ENCODE measurements at regions not wholly inside any gene's neighbourhood (a gene's known extent, or its start where the extent isn't known, plus 50 kb on each side); places are given as distances from the start of the nearest gene placed in this dataset.
"Not testable (repeated sequence)": the region's sequence is repeated elsewhere in the genome, so short reads cannot be mapped to it uniquely, and the experiment has no call there.

GRCh38 chr16:73408716-73409115 is 360.8 kb upstream of the ZFHX3 start:
- Histone ChIP-seq H3K4me1 (ENCODE audit: control insufficient read depth, insufficient read depth, low read length) (peaks cover 2% of the 10 kb centered on the region), H3K4me3 (ENCODE audit: low read length in 2 of 2) (no peak overlapping the region), H3K9me3 (ENCODE audit: control insufficient read depth in 2 of 2, low read length in 2 of 2) (no peaks in the 10 kb centered on the region), H3K27me3 (ENCODE audit: control insufficient read depth in 1 of 2, insufficient read depth in 2 of 2, low read length in 2 of 2) (peaks cover 0 to 3% of the 10 kb centered on the region in 2 donors), H3K9ac (ENCODE audit: low read length in 2 of 2) (no peak overlapping the region), H3K36me3 (ENCODE audit: control insufficient read depth in 2 of 2, insufficient read depth in 2 of 2, low read length in 2 of 2) (no peaks in the 10 kb centered on the region), H3K27ac (ENCODE audit: low read length) (no peak overlapping the region)

- no peaks in the 10 kb centered on the region for H3K36me3 ChIP-seq (ENCODE audit: control insufficient read depth in 2 of 2, insufficient read depth in 2 of 2, low read length in 2 of 2)
- H3K27me3 ChIP-seq (ENCODE audit: control insufficient read depth in 1 of 2, insufficient read depth in 2 of 2, low read length in 2 of 2): peaks cover 0 to 3% of the 10 kb centered on the region in 2 donors
- no peaks in the 10 kb centered on the region for H3K9me3 ChIP-seq (ENCODE audit: control insufficient read depth in 2 of 2, low read length in 2 of 2)
- H3K4me1 ChIP-seq (ENCODE audit: control insufficient read depth, insufficient read depth, low read length): peaks cover 2% of the 10 kb centered on the region
- no peak overlapping the region for H3K27ac ChIP-seq (ENCODE audit: low read length)
- H3K9ac ChIP-seq (ENCODE audit: low read length in 2 of 2): no peak overlapping the region
- no peak overlapping the region for H3K4me3 ChIP-seq (ENCODE audit: low read length in 2 of 2)
These were observed 360.4 kb upstream of the ZFHX3 start for GRCh38 chr16:73408311-73408710.

GRCh38 chr16:73405851-73406250 is 357.9 kb upstream of the ZFHX3 start:
- Histone ChIP-seq H3K36me3 (ENCODE audit: control insufficient read depth in 2 of 2, insufficient read depth in 2 of 2, low read length in 2 of 2) (no peaks in the 10 kb centered on the region), H3K27me3 (ENCODE audit: control insufficient read depth in 1 of 2, insufficient read depth in 2 of 2, low read length in 2 of 2) (peaks cover 0 to 3% of the 10 kb centered on the region in 2 donors), H3K9ac (ENCODE audit: low read length in 2 of 2) (no peak overlapping the region), H3K9me3 (ENCODE audit: control insufficient read depth in 2 of 2, low read length in 2 of 2) (no peaks in the 10 kb centered on the region), H3K4me3 (ENCODE audit: low read length in 2 of 2) (no peak overlapping the region), H3K4me1 (ENCODE audit: control insufficient read depth, insufficient read depth, low read length) (peaks cover 2% of the 10 kb centered on the region), H3K27ac (ENCODE audit: low read length) (no peak overlapping the region)

GRCh38 chr16:73404001-73404400 is 356.1 kb upstream of the ZFHX3 start:
- H3K9me3 ChIP-seq (ENCODE audit: control insufficient read depth in 2 of 2, low read length in 2 of 2): no peaks in the 10 kb centered on the region
- H3K27ac ChIP-seq (ENCODE audit: low read length): no peak overlapping the region
- H3K36me3 ChIP-seq (ENCODE audit: control insufficient read depth in 2 of 2, insufficient read depth in 2 of 2, low read length in 2 of 2): no peaks in the 10 kb centered on the region
- H3K9ac ChIP-seq (ENCODE audit: low read length in 2 of 2): no peak overlapping the region
- H3K4me1 ChIP-seq (ENCODE audit: control insufficient read depth, insufficient read depth, low read length): peaks cover 2% of the 10 kb centered on the region
- H3K27me3 ChIP-seq (ENCODE audit: control insufficient read depth in 1 of 2, insufficient read depth in 2 of 2, low read length in 2 of 2): peaks cover 0 to 3% of the 10 kb centered on the region in 2 donors
- H3K4me3 ChIP-seq (ENCODE audit: low read length in 2 of 2): no peak overlapping the region

- Histone ChIP-seq H3K9me3 (ENCODE audit: control insufficient read depth in 2 of 2, low read length in 2 of 2) (no peaks in the 10 kb centered on the region), H3K4me3 (ENCODE audit: low read length in 2 of 2) (no peak overlapping the region), H3K4me1 (ENCODE audit: control insufficient read depth, insufficient read depth, low read length) (peaks cover 2% of the 10 kb centered on the region), H3K9ac (ENCODE audit: low read length in 2 of 2) (no peak overlapping the region), H3K36me3 (ENCODE audit: control insufficient read depth in 2 of 2, insufficient read depth in 2 of 2, low read length in 2 of 2) (no peaks in the 10 kb centered on the region), H3K27ac (ENCODE audit: low read length) (no peak overlapping the region), H3K27me3 (ENCODE audit: control insufficient read depth in 1 of 2, insufficient read depth in 2 of 2, low read length in 2 of 2) (peaks cover 0 to 3% of the 10 kb centered on the region in 2 donors)
These were observed 355.4 kb upstream of the ZFHX3 start for GRCh38 chr16:73403291-73403690.

- no peaks in the 10 kb centered on the region for H3K9me3 ChIP-seq (ENCODE audit: control insufficient read depth in 2 of 2, low read length in 2 of 2)
- H3K4me3 ChIP-seq (ENCODE audit: low read length in 2 of 2): no peak overlapping the region
- no peak overlapping the region for H3K27ac ChIP-seq (ENCODE audit: low read length)
- H3K9ac ChIP-seq (ENCODE audit: low read length in 2 of 2): no peak overlapping the region
- H3K27me3 ChIP-seq (ENCODE audit: control insufficient read depth in 1 of 2, insufficient read depth in 2 of 2, low read length in 2 of 2): no peaks in the 10 kb centered on the region
- H3K4me1 ChIP-seq (ENCODE audit: control insufficient read depth, insufficient read depth, low read length): no peaks in the 10 kb centered on the region
- H3K36me3 ChIP-seq (ENCODE audit: control insufficient read depth in 2 of 2, insufficient read depth in 2 of 2, low read length in 2 of 2): no peaks in the 10 kb centered on the region
These were observed 353.0 kb upstream of the ZFHX3 start for GRCh38 chr16:73400951-73401350.

- Histone ChIP-seq H3K4me1 (ENCODE audit: control insufficient read depth, insufficient read depth, low read length) (no peaks in the 10 kb centered on the region), H3K4me3 (ENCODE audit: low read length in 2 of 2) (no peak overlapping the region), H3K36me3 (ENCODE audit: control insufficient read depth in 2 of 2, insufficient read depth in 2 of 2, low read length in 2 of 2) (no peaks in the 10 kb centered on the region), H3K9me3 (ENCODE audit: control insufficient read depth in 2 of 2, low read length in 2 of 2) (no peaks in the 10 kb centered on the region), H3K9ac (ENCODE audit: low read length in 2 of 2) (no peak overlapping the region), H3K27ac (ENCODE audit: low read length) (no peak overlapping the region), H3K27me3 (ENCODE audit: control insufficient read depth in 1 of 2, insufficient read depth in 2 of 2, low read length in 2 of 2) (no peaks in the 10 kb centered on the region)
These were observed 352.1 kb upstream of the ZFHX3 start for GRCh38 chr16:73399997-73400396.

GRCh38 chr16:73399486-73399885 is 351.6 kb upstream of the ZFHX3 start:
- Histone ChIP-seq H3K27me3 (ENCODE audit: control insufficient read depth in 1 of 2, insufficient read depth in 2 of 2, low read length in 2 of 2) (no peaks in the 10 kb centered on the region), H3K9ac (ENCODE audit: low read length in 2 of 2) (no peak overlapping the region), H3K27ac (ENCODE audit: low read length) (no peak overlapping the region), H3K36me3 (ENCODE audit: control insufficient read depth in 2 of 2, insufficient read depth in 2 of 2, low read length in 2 of 2) (no peaks in the 10 kb centered on the region), H3K4me1 (ENCODE audit: control insufficient read depth, insufficient read depth, low read length) (no peaks in the 10 kb centered on the region), H3K9me3 (ENCODE audit: control insufficient read depth in 2 of 2, low read length in 2 of 2) (no peaks in the 10 kb centered on the region), H3K4me3 (ENCODE audit: low read length in 2 of 2) (no peak overlapping the region)

GRCh38 chr16:73398604-73399003 is 350.7 kb upstream of the ZFHX3 start:
- not testable (repeated sequence) for H3K9ac ChIP-seq (ENCODE audit: low read length in 2 of 2); H3K4me1 ChIP-seq (ENCODE audit: control insufficient read depth, insufficient read depth, low read length); H3K9me3 ChIP-seq (ENCODE audit: control insufficient read depth in 2 of 2, low read length in 2 of 2); H3K36me3 ChIP-seq (ENCODE audit: control insufficient read depth in 2 of 2, insufficient read depth in 2 of 2, low read length in 2 of 2); H3K4me3 ChIP-seq (ENCODE audit: low read length in 2 of 2); H3K27ac ChIP-seq (ENCODE audit: low read length); H3K27me3 ChIP-seq (ENCODE audit: control insufficient read depth in 1 of 2, insufficient read depth in 2 of 2, low read length in 2 of 2)

GRCh38 chr16:73396556-73396955 is 348.6 kb upstream of the ZFHX3 start:
- no peaks in the 10 kb centered on the region for H3K27me3 ChIP-seq (ENCODE audit: control insufficient read depth in 1 of 2, insufficient read depth in 2 of 2, low read length in 2 of 2)
- H3K27ac ChIP-seq (ENCODE audit: low read length): no peak overlapping the region

GRCh38 chr16:73390936-73391335 is 343.0 kb upstream of the ZFHX3 start:
- no peaks in the 10 kb centered on the region for H3K4me1 ChIP-seq (ENCODE audit: control insufficient read depth, insufficient read depth, low read length)
- no peak overlapping the region for H3K9ac ChIP-seq (ENCODE audit: low read length in 2 of 2)
- H3K27ac ChIP-seq (ENCODE audit: low read length): no peak overlapping the region
- H3K9me3 ChIP-seq (ENCODE audit: control insufficient read depth in 2 of 2, low read length in 2 of 2): no peaks in the 10 kb centered on the region
- H3K36me3 ChIP-seq (ENCODE audit: control insufficient read depth in 2 of 2, insufficient read depth in 2 of 2, low read length in 2 of 2): no peaks in the 10 kb centered on the region
- no peaks in the 10 kb centered on the region for H3K27me3 ChIP-seq (ENCODE audit: control insufficient read depth in 1 of 2, insufficient read depth in 2 of 2, low read length in 2 of 2)
- no peak overlapping the region for H3K4me3 ChIP-seq (ENCODE audit: low read length in 2 of 2)

More at GRCh38 chr16:73396556-73396955, 348.6 kb upstream of the ZFHX3 start:
- H3K36me3 ChIP-seq (ENCODE audit: control insufficient read depth in 2 of 2, insufficient read depth in 2 of 2, low read length in 2 of 2): no peaks in the 10 kb centered on the region
- H3K9ac ChIP-seq (ENCODE audit: low read length in 2 of 2): no peak overlapping the region
- H3K9me3 ChIP-seq (ENCODE audit: control insufficient read depth in 2 of 2, low read length in 2 of 2): no peaks in the 10 kb centered on the region
- no peak overlapping the region for H3K4me3 ChIP-seq (ENCODE audit: low read length in 2 of 2)
- no peaks in the 10 kb centered on the region for H3K4me1 ChIP-seq (ENCODE audit: control insufficient read depth, insufficient read depth, low read length)

Data from stomach smooth muscle (tissue), 2 donors.